Endometrial microvascular endothelial cells (primary cell): ENCODE measurements at regions not wholly inside any gene's neighbourhood (a gene's known extent, or its start where the extent isn't known, plus 50 kb on each side); places are given as distances from the start of the nearest gene placed in this dataset.

Experiments used
- in situ Hi-C: cut with HindIII; loops from 2 replicates; pipeline ENCODE4 v1.10.0; 2017; ENCODE audit warnings: low sequenced_read_pairs, low pct_unique_long_range_greater_than_20kb; ENCODE audit errors: inconsistent ontology term

GRCh38 chr1:199113265-199113869, 474.5 kb downstream of the PTPRC start:
- in situ Hi-C loops: loop anchor here (25.0 kb wide), 1 partner anchor 351 kb away; no protein-coding TSS in a partner anchor

GRCh38 chr1:199116488-199116887, 477.6 kb downstream of the PTPRC start:
- in situ Hi-C loops: loop anchor here (25.0 kb wide), 1 partner anchor 354 kb away; no protein-coding TSS in a partner anchor

GRCh38 chr1:199121047-199121446, 482.2 kb downstream of the PTPRC start:
- in situ Hi-C loops: loop anchor here (25.0 kb wide), 1 partner anchor 359 kb away; no protein-coding TSS in a partner anchor

- in situ Hi-C loops: loop anchor here (25.0 kb wide), 1 partner anchor 360 kb away; no protein-coding TSS in a partner anchor
These were observed 483.2 kb downstream of the PTPRC start for GRCh38 chr1:199122085-199122484.

- in situ Hi-C loops: loop anchor here (25.0 kb wide), 1 partner anchor 360 kb away; no protein-coding TSS in a partner anchor
These were observed 483.9 kb downstream of the PTPRC start for GRCh38 chr1:199122532-199123311.

- in situ Hi-C loops: loop anchor here (25.0 kb wide), 1 partner anchor 361 kb away; no protein-coding TSS in a partner anchor
These were observed 484.8 kb downstream of the PTPRC start for GRCh38 chr1:199123615-199124014.

GRCh38 chr1:199124351-199124750, 485.5 kb downstream of the PTPRC start:
- in situ Hi-C loops: loop anchor here (25.0 kb wide), 1 partner anchor 362 kb away; no protein-coding TSS in a partner anchor

GRCh38 chr1:199129247-199129646, 490.4 kb downstream of the PTPRC start:
- in situ Hi-C loops: no loop called here

- in situ Hi-C loops: no loop called here
These were observed 493.2 kb downstream of the PTPRC start for GRCh38 chr1:199132006-199132405.

GRCh38 chr1:199135901-199136300, 497.1 kb downstream of the PTPRC start:
- in situ Hi-C loops: no loop called here

GRCh38 chr1:199138061-199138460, 499.2 kb downstream of the PTPRC start:
- in situ Hi-C loops: no loop called here

GRCh38 chr1:199149591-199149990, 510.8 kb downstream of the PTPRC start:
- in situ Hi-C loops: no loop called here

- in situ Hi-C loops: no loop called here
These were observed 511.9 kb downstream of the PTPRC start for GRCh38 chr1:199150756-199151155.

- in situ Hi-C loops: no loop called here
These were observed 513.0 kb downstream of the PTPRC start for GRCh38 chr1:199151634-199152425.

- in situ Hi-C loops: no loop called here
These were observed 513.8 kb downstream of the PTPRC start for GRCh38 chr1:199152676-199153075.

GRCh38 chr1:199155166-199156019, 516.6 kb downstream of the PTPRC start:
- in situ Hi-C loops: no loop called here

- in situ Hi-C loops: no loop called here
These were observed 518.7 kb downstream of the PTPRC start for GRCh38 chr1:199157494-199157893.

- in situ Hi-C loops: no loop called here
These were observed 521.9 kb downstream of the PTPRC start for GRCh38 chr1:199160521-199161318.
